HUDEP-2 (cell line): ENCODE measurements at regions not wholly inside any gene's neighbourhood (a gene's known extent, or its start where the extent isn't known, plus 50 kb on each side); places are given as distances from the start of the nearest gene placed in this dataset.
"Not testable (repeated sequence)": the region's sequence is repeated elsewhere in the genome, so short reads cannot be mapped to it uniquely, and the experiment has no call there.

Experiments used
- DNase-seq, 76 experiments: peaks; one replicate each; lab custom pipeline; 2025; ENCODE audit not compliant: unreplicated experiment in 76 of 76; lab: John Stamatoyannopoulos, UW

GRCh38 chr1:232422898-232423297, 207.0 kb downstream of the SIPA1L2 start:
- no peak for DNase-seq

GRCh38 chr1:232422098-232422497, 207.8 kb downstream of the SIPA1L2 start:
- no peak for DNase-seq

- DNase-seq, result no peak
These were observed 208.7 kb downstream of the SIPA1L2 start for GRCh38 chr1:232421143-232421796.

DNA sequence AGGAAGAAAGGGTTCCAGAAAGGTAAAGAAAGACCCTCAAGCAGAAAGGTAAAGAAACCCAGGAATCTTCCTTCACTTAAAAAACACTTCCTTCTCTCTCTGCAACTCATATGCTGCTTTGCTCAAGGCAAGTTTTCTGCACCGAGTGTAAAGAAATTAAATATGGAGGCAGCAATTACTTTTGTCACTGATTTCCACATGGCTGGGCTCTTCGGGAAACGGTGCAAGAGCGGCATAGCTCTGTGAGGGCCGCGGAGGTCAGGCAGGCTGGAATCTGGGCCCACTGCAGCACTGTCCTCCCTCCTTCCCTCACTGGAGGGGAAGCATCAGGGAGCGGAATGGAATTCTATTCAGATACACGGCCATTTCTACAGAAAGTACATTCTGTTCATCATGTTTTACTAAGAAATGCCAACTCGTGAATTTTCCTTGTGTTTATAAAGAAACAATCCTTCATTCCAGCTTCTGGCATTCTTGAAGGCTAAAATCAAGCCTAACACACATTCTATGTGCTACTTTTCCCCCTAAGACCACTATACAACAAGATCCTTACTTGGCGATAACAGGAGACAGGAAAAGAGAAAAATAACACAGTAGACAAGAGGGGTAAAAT, 212.2 kb downstream of the SIPA1L2 start:
- no peak for DNase-seq

- no peak for DNase-seq
These were observed 213.8 kb downstream of the SIPA1L2 start for GRCh38 chr1:232416026-232416568.

GRCh38 chr1:232415481-232415880, 214.5 kb downstream of the SIPA1L2 start:
- not testable (repeated sequence) for DNase-seq

GRCh38 chr1:232414100-232414499, 215.8 kb downstream of the SIPA1L2 start:
- DNase-seq, result no peak

DNA sequence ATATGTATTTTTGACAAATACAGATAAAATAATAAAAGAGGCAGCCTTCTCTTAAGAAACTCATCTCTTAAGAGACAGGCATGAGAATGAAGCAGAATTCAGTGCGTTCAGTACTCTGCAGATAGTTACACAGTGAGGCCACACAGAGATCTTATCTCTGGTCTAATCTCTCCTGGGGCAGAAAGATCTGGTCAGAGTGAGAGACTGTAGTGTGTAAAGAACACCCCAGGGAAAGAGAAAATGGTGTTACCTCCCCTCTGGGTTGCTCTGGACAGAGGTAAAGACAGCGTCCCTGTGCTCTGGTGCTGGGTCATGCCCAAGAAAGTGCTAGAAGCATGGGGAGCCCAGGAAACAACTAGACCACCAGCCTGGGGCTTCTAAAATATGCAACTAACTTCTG, 216.3 kb downstream of the SIPA1L2 start:
- DNase-seq, result no peak

GRCh38 chr1:232409584-232409983, 220.3 kb downstream of the SIPA1L2 start:
- no peak for DNase-seq

DNA sequence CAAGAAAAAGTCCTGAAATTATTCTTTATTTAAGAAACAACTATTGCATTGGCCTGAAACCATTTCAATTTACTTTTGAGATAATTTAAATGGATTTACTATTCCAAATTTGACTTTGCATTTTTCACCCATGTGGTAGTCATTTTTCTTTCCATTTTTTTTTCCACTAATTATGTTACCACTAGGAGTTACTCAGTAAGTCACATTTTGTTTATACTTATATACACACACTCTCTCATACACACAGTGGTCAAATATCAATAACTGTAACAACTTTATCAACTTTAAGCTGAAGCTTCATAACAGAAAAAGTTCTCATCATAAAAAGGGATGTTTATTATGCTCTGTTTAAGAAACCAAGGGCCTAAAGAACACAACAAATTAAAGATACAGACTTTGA, 222.8 kb downstream of the SIPA1L2 start:
- DNase-seq, result no peak

DNA sequence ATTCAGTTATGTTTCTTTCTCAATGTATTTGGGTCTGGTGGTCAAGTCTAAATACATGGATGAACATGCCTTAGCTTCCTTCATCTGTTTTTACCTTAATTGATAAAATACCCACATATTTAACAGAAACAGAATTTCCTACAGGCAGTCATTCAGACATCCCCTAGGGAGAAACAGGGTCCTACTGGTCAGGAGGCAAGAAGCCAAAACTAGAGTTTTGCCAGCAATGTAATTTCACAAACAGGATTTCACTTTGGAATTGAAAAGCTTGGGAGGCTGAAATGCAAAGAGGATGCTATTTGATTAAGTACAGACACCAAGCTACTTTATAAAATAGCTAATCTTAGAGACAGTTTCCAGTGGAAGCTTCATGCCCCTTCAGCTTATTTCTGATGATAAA, 224.2 kb downstream of the SIPA1L2 start:
- no peak for DNase-seq

DNA sequence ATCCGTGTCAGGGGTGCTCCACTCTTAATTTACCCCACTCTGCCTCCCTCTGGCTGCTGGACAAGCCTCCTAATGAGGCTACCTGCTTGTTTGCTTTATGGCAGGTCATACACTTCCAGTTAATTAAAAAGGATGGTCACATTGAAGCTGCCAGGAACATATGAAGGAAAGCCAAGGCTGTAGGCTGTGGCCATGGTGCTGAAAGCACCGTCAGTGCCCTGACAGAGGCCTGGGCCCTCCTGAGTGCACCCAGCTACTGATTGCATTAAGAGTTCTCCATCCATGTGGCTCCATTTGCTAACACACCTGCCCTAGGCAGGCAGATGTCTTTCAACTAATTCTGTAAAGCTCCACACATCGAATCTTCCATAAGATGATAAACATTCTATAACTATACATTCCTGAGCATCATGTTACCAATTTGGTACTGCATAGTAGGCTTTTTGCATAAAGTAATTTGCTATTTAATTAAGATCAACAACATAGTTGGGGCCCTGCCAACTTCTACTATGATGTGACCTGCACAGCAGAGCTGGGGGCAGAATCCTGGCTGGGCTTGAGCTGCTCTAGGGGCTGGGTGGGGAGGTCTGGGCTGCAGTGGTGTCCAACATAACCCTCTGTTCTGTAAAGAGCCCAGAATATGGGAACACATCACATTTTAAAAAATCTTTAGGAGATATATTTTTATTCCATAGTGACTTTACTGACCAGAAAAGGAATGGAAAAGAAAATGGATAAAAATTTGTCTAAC, 224.8 kb downstream of the SIPA1L2 start:
- DNase-seq, result no peak

DNA sequence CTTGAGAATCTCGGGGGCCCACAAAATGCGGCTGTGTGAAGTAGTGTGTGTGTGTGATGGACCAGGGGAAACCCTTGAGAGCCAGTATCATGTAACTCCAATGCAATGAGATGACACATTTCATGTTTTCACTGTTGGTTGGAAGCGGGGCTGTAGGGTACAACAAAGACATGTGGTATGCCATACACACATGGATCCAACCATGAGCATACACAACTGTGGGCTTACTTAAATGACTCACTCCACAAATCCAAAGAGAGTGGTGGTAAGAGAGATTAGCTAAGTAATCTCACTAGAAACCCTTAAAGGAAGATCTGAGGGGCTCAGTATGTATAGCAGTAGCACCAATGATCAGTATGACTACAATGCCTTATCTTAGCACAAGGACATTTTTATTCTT, 225.7 kb downstream of the SIPA1L2 start:
- no peak for DNase-seq

GRCh38 chr1:232403017-232403714, 226.8 kb downstream of the SIPA1L2 start:
- no peak for DNase-seq

DNA sequence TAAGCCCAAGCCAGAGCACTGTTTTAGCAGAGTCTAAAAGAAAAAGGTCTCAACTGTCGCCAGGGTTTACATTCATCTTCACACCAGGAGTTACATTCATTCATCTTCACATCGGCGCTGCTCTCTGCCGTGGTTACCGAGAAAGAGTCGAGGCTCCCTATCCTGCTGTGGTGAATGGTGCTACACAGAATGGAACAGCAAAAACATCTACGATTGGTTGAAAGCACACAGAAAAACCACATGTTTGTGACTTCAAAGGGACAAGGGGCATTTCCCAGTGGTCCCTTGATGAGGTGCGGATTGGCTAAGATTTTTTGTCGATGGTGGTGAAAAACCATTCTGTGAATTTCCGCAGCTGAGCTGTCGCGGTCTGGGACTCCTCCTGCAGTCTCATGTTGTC, 231.1 kb downstream of the SIPA1L2 start:
- no peak for DNase-seq

GRCh38 chr1:232393444-232394146, 236.3 kb downstream of the SIPA1L2 start:
- DNase-seq, result no peak

GRCh38 chr1:232393010-232393409, 236.9 kb downstream of the SIPA1L2 start:
- no peak for DNase-seq

DNA sequence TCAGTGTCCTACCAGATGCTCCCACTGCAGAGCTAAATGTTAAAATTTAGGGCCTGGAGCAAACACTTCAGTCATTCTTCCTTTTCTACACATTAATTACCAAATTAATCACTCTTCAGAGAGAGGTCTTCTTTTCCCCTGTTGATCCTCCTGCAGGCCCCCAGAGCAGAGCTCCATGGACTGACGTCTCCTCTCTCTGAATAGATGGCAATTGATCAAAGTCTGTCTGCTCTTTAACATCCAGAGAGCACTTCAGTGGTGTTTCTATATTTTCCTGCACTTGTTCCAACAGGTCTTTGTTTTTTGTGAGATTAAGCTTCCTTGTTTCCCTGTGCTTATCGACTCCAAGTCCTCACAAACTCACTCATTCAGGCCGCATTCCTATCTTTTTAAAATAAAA, 239.3 kb downstream of the SIPA1L2 start:
- DNase-seq, result no peak

DNA sequence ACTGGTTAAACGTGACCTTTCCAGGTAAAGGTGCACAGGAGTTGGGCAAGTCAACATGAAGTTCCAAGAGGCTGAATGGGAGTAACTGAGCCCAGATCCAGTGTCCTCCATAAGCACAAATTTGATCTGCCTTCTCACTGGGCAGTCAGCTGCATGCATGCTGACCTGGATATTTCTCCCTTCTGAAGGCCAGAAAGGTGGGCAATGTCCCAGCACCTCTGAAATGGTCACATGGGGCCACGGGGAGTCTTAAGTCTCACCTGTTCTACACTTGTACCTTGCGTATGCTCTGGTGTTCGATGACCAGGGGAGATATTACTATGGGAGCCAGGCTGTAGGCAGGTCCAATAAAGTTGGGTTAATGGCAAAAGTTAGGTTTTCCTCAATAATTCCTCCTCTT, 240.2 kb downstream of the SIPA1L2 start:
- DNase-seq, result no peak

DNA sequence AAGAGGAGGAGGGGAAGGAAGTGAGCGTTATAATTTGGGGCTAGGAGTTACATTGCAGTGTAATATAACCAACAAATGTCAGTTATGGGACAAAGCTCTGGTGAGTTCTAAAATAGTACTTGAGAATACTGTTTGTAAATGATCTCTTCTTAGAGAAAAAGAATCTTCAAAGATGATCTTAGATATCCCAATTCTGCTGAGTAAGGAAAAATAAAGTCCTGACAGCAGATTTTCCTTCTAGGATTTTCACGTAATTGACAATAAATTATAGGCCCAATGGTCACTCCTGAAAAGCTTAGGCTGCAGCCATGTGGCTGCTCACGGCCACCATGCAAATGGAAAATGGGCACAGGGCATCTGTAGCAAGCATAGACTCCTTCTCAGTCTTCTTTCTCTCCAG, 241.6 kb downstream of the SIPA1L2 start:
- no peak for DNase-seq
